GM12878 (cell line): ENCODE measurements at regions not wholly inside any gene's neighbourhood (a gene's known extent, or its start where the extent isn't known, plus 50 kb on each side); places are given as distances from the start of the nearest gene placed in this dataset.

Source experiments
- ATAC-seq: fragments of 200-7000 bp; cut with Tn5 transposase; 3 replicates; pipeline ENCODE4 v1.9.1; 2020; ENCODE audit warnings: mild to moderate bottlenecking, moderate library complexity
- BruUV-seq: library from RNA; stranded (reverse); fragments of 400-500 nt; replicated peaks from 2 replicates; lab custom pipeline; 2021; lab: Mats Ljungman, UMichigan
- CTCF ChIA-PET: fragments of 300-600 bp; sonication (Branson Sonifier 250); formaldehyde crosslinking; extraction: SDS; loops from one replicate; lab custom pipeline; 2021; ENCODE audit warnings: inconsistent platforms; lab: Yijun Ruan, JAX
- POLR2A ChIA-PET: fragments of 350-600 bp; formaldehyde crosslinking; extraction: SDS; loops from one replicate; lab custom pipeline; 2021; ENCODE audit warnings: inconsistent platforms; lab: Charles Lee
- RAD21 ChIA-PET: fragments of 300-600 bp; sonication (Branson Sonifier 250); formaldehyde crosslinking; loops from one replicate; lab custom pipeline; 2023; ENCODE audit warnings: antibody characterized with exemption; ENCODE audit not compliant: unreplicated experiment; lab: Charles Lee
- SMC1A ChIA-PET: fragments of 300-600 bp; sonication (Branson Sonifier 250); formaldehyde crosslinking; loops from one replicate; lab custom pipeline; 2023; ENCODE audit not compliant: unreplicated experiment, uncharacterized antibody; lab: Charles Lee
- DNase-seq: peaks from one replicate; pipeline ENCODE4 v3.0.0-alpha.2; 2011; ENCODE audit warnings: low read depth, low spot score
- FAIRE-seq: peaks from 3 replicates; lab custom pipeline; 2011; peaks lifted over from hg19 to GRCh38; lab: Jason Lieb, UNC
- H2AFZ ChIP-seq: 2 replicates; pipeline ENCODE4 v1.6.0; 2011; ENCODE audit warnings: low read depth, low read length, control low read depth; ENCODE audit not compliant: control insufficient read depth
- H3K27ac ChIP-seq: 2 replicates; pipeline ENCODE4 v1.5.1; 2011; ENCODE audit warnings: control low read depth; ENCODE audit not compliant: control insufficient read depth, insufficient read depth
- H3K27me3 ChIP-seq, 2 experiments: replicated peaks in 1 of 2; 2 replicates each; pipeline versions ENCODE4 v1.6.0 to v1.6.1; 2011; ENCODE audit warnings: low read length in 1 of 2; ENCODE audit not compliant: control insufficient read depth in 2 of 2, insufficient read depth in 2 of 2
- H3K36me3 ChIP-seq, 2 experiments: 2 replicates each; pipeline ENCODE4 v1.5.1; 2011; ENCODE audit warnings: low read length in 1 of 2; ENCODE audit not compliant: control insufficient read depth in 2 of 2, insufficient read depth in 2 of 2
- H3K4me1 ChIP-seq: 2 replicates; pipeline ENCODE4 v1.6.1; 2011; ENCODE audit warnings: mild to moderate bottlenecking, low read length, moderate library complexity, mixed read lengths; ENCODE audit not compliant: control insufficient read depth, insufficient read depth
- H3K4me2 ChIP-seq: 2 replicates; pipeline ENCODE4 v1.6.0; 2011; ENCODE audit warnings: control low read depth; ENCODE audit not compliant: control insufficient read depth, insufficient read depth
- H3K4me3 ChIP-seq: fragments of 200-600 bp; sonication (generic); 2 replicates; pipeline ENCODE4 v1.5.1; 2016
- H3K79me2 ChIP-seq: 2 replicates; pipeline ENCODE4 v1.6.0; 2011; ENCODE audit warnings: low read length; ENCODE audit not compliant: control insufficient read depth, insufficient read depth
- H3K9ac ChIP-seq: 2 replicates; pipeline ENCODE4 v1.8.0; 2011; ENCODE audit warnings: low read length, control low read depth, mixed read lengths; ENCODE audit not compliant: control insufficient read depth, insufficient read depth
- H3K9me3 ChIP-seq: replicated peaks from 3 replicates; pipeline ENCODE4 v1.5.1; 2011; ENCODE audit warnings: mild to moderate bottlenecking, low read length; ENCODE audit not compliant: control insufficient read depth, insufficient read depth
- H4K20me1 ChIP-seq: 2 replicates; pipeline ENCODE4 v1.6.0; 2011; ENCODE audit not compliant: control insufficient read depth, insufficient read depth
- CREM ChIP-seq: IDR thresholded peaks from 2 replicates; pipeline ENCODE4 v1.6.1; 2014; ENCODE audit warnings: antibody characterized with exemption, low read depth
- CUX1 ChIP-seq: IDR thresholded peaks from 2 replicates; pipeline ENCODE4 v1.6.1; 2012; ENCODE audit warnings: improper control_type of control experiment, low read depth, low read length; ENCODE audit not compliant: insufficient replicate concordance
- IRF4 ChIP-seq: IDR thresholded peaks from 2 replicates; pipeline ENCODE4 v1.6.1; 2011; ENCODE audit warnings: low read depth, low read length
- MTA3 ChIP-seq: IDR thresholded peaks from 2 replicates; pipeline ENCODE4 v1.6.1; 2012; ENCODE audit warnings: low read length, inconsistent platforms, borderline replicate concordance
- NFYA ChIP-seq: IDR thresholded peaks from 2 replicates; pipeline ENCODE4 v1.6.1; 2011; ENCODE audit warnings: low read depth, mild to moderate bottlenecking, low read length, improper control_type of control experiment, borderline replicate concordance
- PAX8 ChIP-seq: fragments of 450-650 bp; IDR thresholded peaks from 2 replicates; pipeline ENCODE4 v1.6.1; 2017; ENCODE audit warnings: mild to moderate bottlenecking, moderate library complexity
- PBX3 ChIP-seq: IDR thresholded peaks from 2 replicates; pipeline ENCODE4 v1.6.1; 2011; ENCODE audit warnings: mild to moderate bottlenecking, low read depth, low read length, moderate library complexity; ENCODE audit not compliant: insufficient replicate concordance
- POLR2AphosphoS2 ChIP-seq: IDR thresholded peaks from 2 replicates; pipeline ENCODE4 v1.6.1; 2011; ENCODE audit warnings: low read depth, mild to moderate bottlenecking, low read length, improper control_type of control experiment, moderate library complexity
- REST ChIP-seq: IDR thresholded peaks from 2 replicates; pipeline ENCODE4 v1.6.1; 2012; ENCODE audit warnings: mild to moderate bottlenecking, low read depth, low read length
- SREBF1 ChIP-seq: IDR thresholded peaks from 2 replicates; pipeline ENCODE4 v1.6.1; 2012; ENCODE audit warnings: mild to moderate bottlenecking, low read length
- USF1 ChIP-seq: IDR thresholded peaks from 2 replicates; pipeline ENCODE4 v1.6.1; 2011; ENCODE audit warnings: borderline replicate concordance, low read depth, mild to moderate bottlenecking, moderate library complexity, mixed read lengths, low read length; ENCODE audit not compliant: insufficient read depth; ENCODE audit errors: extremely low read length
- WGBS: methylation state at CpG from one replicate; pipeline ENCODE4 v1.1.6; 2016; ENCODE audit warnings: low lambda C conversion rate; ENCODE audit not compliant: insufficient replicate concordance, insufficient coverage; ENCODE audit errors: missing lambda C conversion rate; 5-methylcytosine and 5-hydroxymethylcytosine counted together
- in situ Hi-C: fragments of 300-500 bp; cut with MboI; formaldehyde crosslinking; loops from 9 replicates; pipeline ENCODE4 v1.14.3; 2018; ENCODE audit warnings: mixed read lengths
- intact Hi-C: fragments of 100-400 bp; cut with micrococcal nuclease; formaldehyde crosslinking; loops from one replicate; pipeline ENCODE4 v1.14.2; 2022; ENCODE audit not compliant: unreplicated experiment

GRCh38 chr11:95372097-95372656, 141.2 kb upstream of the SESN3 start:
- SMC1A ChIA-PET = interaction anchor here (1.0 to 2.4 kb wide), 8 partner anchors 13 to 220 kb away, joined by 3 to 16 read pairs (median 3); no protein-coding TSS in a partner anchor
- no peak overlapping the region for H2AFZ ChIP-seq
- H3K9ac ChIP-seq = no peak overlapping the region
- no peaks in the 10 kb centered on the region for H3K9me3 ChIP-seq
- POLR2A ChIA-PET = interaction anchor here (0.5 kb wide), 1 partner anchor 141 kb away, joined by 6 read pairs; the partner anchor contains the start of gene SESN3
- no TSS peak for BruUV-seq
- TF ChIP-seq PAX8 (no peak), POLR2AphosphoS2 (no peak), PBX3 (no peak), SREBF1 (no peak), CREM (no peak), CUX1 (no peak), USF1 (no peak), IRF4 (no peak), MTA3 (no peak), NFYA (no peak), REST (no peak)
- TF ChIP-seq, all 136 proteins: peak for 0
- no peak for FAIRE-seq
- ATAC-seq = no peak
- Histone ChIP-seq H3K4me2 (no peak overlapping the region), H4K20me1 (no peaks in the 10 kb centered on the region; the same call in 1 of the 2 replicates), H3K27me3 (0 out of 4 replicates have a peak, but pooled peaks cover 0 to 2% of the 10 kb centered on the region in 2 experiments), H3K36me3 (no peaks in the 10 kb centered on the region), H3K27ac (no peak overlapping the region), H3K4me1 (no peaks in the 10 kb centered on the region), H3K4me3 (no peak overlapping the region), H3K79me2 (no peaks in the 10 kb centered on the region)
- 73% methylated on average over 1 of the region's 1 CpG for WGBS
- intact Hi-C loops (loop anchor here (10.0 kb wide), 1 partner anchor 333 kb away; no protein-coding TSS in a partner anchor), in situ Hi-C loops (no loop called here)
- CTCF ChIA-PET = interaction anchor here (2.9 kb wide), 1 partner anchor 219 kb away, joined by 12 read pairs; no protein-coding TSS in a partner anchor
- RAD21 ChIA-PET = interaction anchor here (0.8 to 1.9 kb wide), 6 partner anchors 7 to 333 kb away, joined by 3 to 7 read pairs (median 4); no protein-coding TSS in a partner anchor
- DNase-seq = no peak
